ENCODE measurements at regions not wholly inside any gene's neighbourhood (a gene's known extent, or its start where the extent isn't known, plus 50 kb on each side); places are given as distances from the start of the nearest gene placed in this dataset.

GRCh38 chr4:56208103-56208502, 179.2 kb downstream of the AASDH start:
- no peak overlapping the region for H3K9ac ChIP-seq
- no peak overlapping the region for H3K4me3 ChIP-seq (IDR thresholded peaks at IDR 0.05; ENCODE audit: insufficient read depth, low read depth, low read length)
- no peaks in the 10 kb centered on the region for H3K4me1 ChIP-seq (ENCODE audit: low read depth, poor library complexity, severe bottlenecking)
- H3K36me3 ChIP-seq (ENCODE audit: insufficient read depth) = no peaks in the 10 kb centered on the region
- H3K4me2 ChIP-seq = no peak overlapping the region
- H3K79me2 ChIP-seq (ENCODE audit: insufficient read depth, low read depth) = no peaks in the 10 kb centered on the region
- TF ChIP-seq CTCF (conservative IDR thresholded peaks at IDR 0.05; ENCODE audit: low read depth, low read length) = no peak
- H4K20me1 ChIP-seq (ENCODE audit: insufficient read depth) = no peaks in the 10 kb centered on the region
- H2AFZ ChIP-seq (ENCODE audit: low read depth) = no peak overlapping the region
- no peaks in the 10 kb centered on the region for H3K27me3 ChIP-seq (ENCODE audit: insufficient read depth, low read depth)
- H3K27ac ChIP-seq = no peak overlapping the region

- Histone ChIP-seq H3K9ac (no peak overlapping the region), H3K36me3 (ENCODE audit: insufficient read depth) (no peaks in the 10 kb centered on the region), H3K4me3 (IDR thresholded peaks at IDR 0.05; ENCODE audit: insufficient read depth, low read depth, low read length) (no peak overlapping the region), H3K4me2 (no peak overlapping the region), H2AFZ (ENCODE audit: low read depth) (no peak overlapping the region), H4K20me1 (ENCODE audit: insufficient read depth) (no peaks in the 10 kb centered on the region), H3K4me1 (ENCODE audit: low read depth, poor library complexity, severe bottlenecking) (no peaks in the 10 kb centered on the region), H3K27ac (no peak overlapping the region), H3K27me3 (ENCODE audit: insufficient read depth, low read depth) (no peaks in the 10 kb centered on the region), H3K79me2 (ENCODE audit: insufficient read depth, low read depth) (no peaks in the 10 kb centered on the region)
- TF ChIP-seq CTCF (conservative IDR thresholded peaks at IDR 0.05; ENCODE audit: low read depth, low read length) = no peak
Measured at GRCh38 chr4:56206258-56206657, 181.0 kb downstream of the AASDH start.

- no peaks in the 10 kb centered on the region for H4K20me1 ChIP-seq (ENCODE audit: insufficient read depth)
- H3K36me3 ChIP-seq (ENCODE audit: insufficient read depth) = no peaks in the 10 kb centered on the region
- H3K4me1 ChIP-seq (ENCODE audit: low read depth, poor library complexity, severe bottlenecking) = no peaks in the 10 kb centered on the region
- no peak overlapping the region for H3K27ac ChIP-seq
- H3K4me3 ChIP-seq (IDR thresholded peaks at IDR 0.05; ENCODE audit: insufficient read depth, low read depth, low read length) = no peak overlapping the region
- no peak overlapping the region for H3K4me2 ChIP-seq
- H3K27me3 ChIP-seq (ENCODE audit: insufficient read depth, low read depth) = no peaks in the 10 kb centered on the region
- no peak overlapping the region for H2AFZ ChIP-seq (ENCODE audit: low read depth)
- H3K9ac ChIP-seq = no peak overlapping the region
- H3K79me2 ChIP-seq (ENCODE audit: insufficient read depth, low read depth) = no peaks in the 10 kb centered on the region
- no peak for TF ChIP-seq CTCF (conservative IDR thresholded peaks at IDR 0.05; ENCODE audit: low read depth, low read length)
Measured at GRCh38 chr4:56200275-56200674, 187.0 kb downstream of the AASDH start.

GRCh38 chr4:56198265-56198664, 189.0 kb downstream of the AASDH start:
- H3K27ac ChIP-seq = no peak overlapping the region
- H2AFZ ChIP-seq (ENCODE audit: low read depth) = no peak overlapping the region
- H4K20me1 ChIP-seq (ENCODE audit: insufficient read depth) = no peaks in the 10 kb centered on the region
- H3K4me3 ChIP-seq (IDR thresholded peaks at IDR 0.05; ENCODE audit: insufficient read depth, low read depth, low read length) = no peak overlapping the region
- no peaks in the 10 kb centered on the region for H3K4me1 ChIP-seq (ENCODE audit: low read depth, poor library complexity, severe bottlenecking)
- H3K27me3 ChIP-seq (ENCODE audit: insufficient read depth, low read depth) = no peaks in the 10 kb centered on the region
- H3K36me3 ChIP-seq (ENCODE audit: insufficient read depth) = no peaks in the 10 kb centered on the region
- no peaks in the 10 kb centered on the region for H3K79me2 ChIP-seq (ENCODE audit: insufficient read depth, low read depth)
- no peak for TF ChIP-seq CTCF (conservative IDR thresholded peaks at IDR 0.05; ENCODE audit: low read depth, low read length)
- no peak overlapping the region for H3K9ac ChIP-seq
- no peak overlapping the region for H3K4me2 ChIP-seq

- no peaks in the 10 kb centered on the region for H3K79me2 ChIP-seq (ENCODE audit: insufficient read depth, low read depth)
- H2AFZ ChIP-seq (ENCODE audit: low read depth) = no peak overlapping the region
- no peak overlapping the region for H3K27ac ChIP-seq
- no peaks in the 10 kb centered on the region for H3K36me3 ChIP-seq (ENCODE audit: insufficient read depth)
- H3K27me3 ChIP-seq (ENCODE audit: insufficient read depth, low read depth) = no peaks in the 10 kb centered on the region
- H4K20me1 ChIP-seq (ENCODE audit: insufficient read depth) = no peaks in the 10 kb centered on the region
- H3K4me2 ChIP-seq = no peak overlapping the region
- no peaks in the 10 kb centered on the region for H3K4me1 ChIP-seq (ENCODE audit: low read depth, poor library complexity, severe bottlenecking)
- H3K9ac ChIP-seq = no peak overlapping the region
- no peak for TF ChIP-seq CTCF (conservative IDR thresholded peaks at IDR 0.05; ENCODE audit: low read depth, low read length)
- H3K4me3 ChIP-seq (IDR thresholded peaks at IDR 0.05; ENCODE audit: insufficient read depth, low read depth, low read length) = no peak overlapping the region
Measured at GRCh38 chr4:56197387-56197786, 189.9 kb downstream of the AASDH start.

Measured in KMS-11 (cell line).